ENCODE measurements at regions not wholly inside any gene's neighbourhood (a gene's known extent, or its start where the extent isn't known, plus 50 kb on each side); places are given as distances from the start of the nearest gene placed in this dataset.
"Not testable (repeated sequence)": the region's sequence is repeated elsewhere in the genome, so short reads cannot be mapped to it uniquely, and the experiment has no call there.

DNA sequence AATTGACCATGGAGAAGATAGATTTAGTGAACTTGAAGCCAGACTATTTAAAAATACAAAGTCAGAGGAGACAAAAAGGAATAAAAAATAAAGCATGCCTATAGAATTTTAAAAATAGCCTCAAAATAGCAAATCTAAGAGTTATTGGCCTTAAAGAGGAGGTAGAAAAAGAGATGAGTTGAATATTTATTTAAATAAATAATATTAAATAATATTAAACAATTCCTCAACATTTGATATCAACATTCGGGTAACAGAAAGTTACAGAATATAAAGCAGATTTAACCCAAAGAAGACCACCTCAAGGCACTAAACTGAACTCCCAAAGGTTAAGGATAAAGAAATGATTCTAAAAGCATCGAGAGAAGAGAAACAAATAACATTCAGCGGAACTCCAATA is 1627.4 kb downstream of the SPATA31A7 start:
- TF ChIP-seq TCF12 (IDR thresholded peaks at IDR 0.05; ENCODE audit: low read depth, low read length); CTCF (IDR thresholded peaks at IDR 0.05; ENCODE audit: control extremely low read depth in 1 of 3, insufficient read depth in 1 of 3, low read depth in 1 of 3, low read length in 3 of 3); POLR2AphosphoS5 (IDR thresholded peaks at IDR 0.05; ENCODE audit: low read depth, low read length); TEAD4 (IDR thresholded peaks at IDR 0.05; ENCODE audit: low read depth, low read length); USF2 (IDR thresholded peaks at IDR 0.05; ENCODE audit: low read length); EZH2 (IDR thresholded peaks at IDR 0.05; ENCODE audit: low read depth, low read length, severe bottlenecking); TAF1 (IDR thresholded peaks at IDR 0.05; ENCODE audit: low read depth, low read length); RFX5 (IDR thresholded peaks at IDR 0.05; ENCODE audit: borderline replicate concordance, low read depth, low read length); EGR1 (IDR thresholded peaks at IDR 0.05; ENCODE audit: borderline replicate concordance, low read depth, low read length): not testable (repeated sequence)
